ENCODE measurements at regions not wholly inside any gene's neighbourhood (a gene's known extent, or its start where the extent isn't known, plus 50 kb on each side); places are given as distances from the start of the nearest gene placed in this dataset.

DNA sequence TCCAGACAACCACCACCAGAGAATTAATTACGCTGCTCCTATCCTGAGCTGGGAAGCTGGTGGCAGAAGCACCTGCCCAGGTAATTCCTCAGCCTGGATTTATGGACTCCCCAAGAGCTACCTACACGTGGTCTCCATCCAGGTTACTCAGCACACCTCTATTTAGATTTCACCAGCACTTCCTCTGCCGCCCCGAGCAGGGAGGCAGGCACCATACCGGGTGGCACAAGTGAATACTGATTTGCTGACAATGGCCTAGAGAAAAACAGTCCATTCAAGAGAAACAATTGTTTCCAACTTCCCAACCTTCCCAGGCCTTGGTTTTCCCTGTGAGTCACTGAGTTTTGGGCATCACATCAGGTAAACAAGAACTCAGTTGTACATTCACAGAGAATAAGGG, 134.3 kb downstream of the MATN1 start:
- peaks cover 6% of the 10 kb centered on the region for H3K9me3 ChIP-seq (ENCODE audit: control insufficient read depth, low read depth, low read length)
- H3K9ac ChIP-seq (ENCODE audit: low read length), result no peak overlapping the region
- H3K36me3 ChIP-seq (ENCODE audit: control insufficient read depth, low read depth, low read length), result no peaks in the 10 kb centered on the region
- H3K4me3 ChIP-seq (ENCODE audit: low read length), result no peak overlapping the region
- no peak overlapping the region for H3K27ac ChIP-seq (ENCODE audit: low read length)
- H3K27me3 ChIP-seq (ENCODE audit: control insufficient read depth, insufficient read depth, low read length), result no peaks in the 10 kb centered on the region
- H3K4me1 ChIP-seq (ENCODE audit: control insufficient read depth, low read depth, low read length), result no peaks in the 10 kb centered on the region

DNA sequence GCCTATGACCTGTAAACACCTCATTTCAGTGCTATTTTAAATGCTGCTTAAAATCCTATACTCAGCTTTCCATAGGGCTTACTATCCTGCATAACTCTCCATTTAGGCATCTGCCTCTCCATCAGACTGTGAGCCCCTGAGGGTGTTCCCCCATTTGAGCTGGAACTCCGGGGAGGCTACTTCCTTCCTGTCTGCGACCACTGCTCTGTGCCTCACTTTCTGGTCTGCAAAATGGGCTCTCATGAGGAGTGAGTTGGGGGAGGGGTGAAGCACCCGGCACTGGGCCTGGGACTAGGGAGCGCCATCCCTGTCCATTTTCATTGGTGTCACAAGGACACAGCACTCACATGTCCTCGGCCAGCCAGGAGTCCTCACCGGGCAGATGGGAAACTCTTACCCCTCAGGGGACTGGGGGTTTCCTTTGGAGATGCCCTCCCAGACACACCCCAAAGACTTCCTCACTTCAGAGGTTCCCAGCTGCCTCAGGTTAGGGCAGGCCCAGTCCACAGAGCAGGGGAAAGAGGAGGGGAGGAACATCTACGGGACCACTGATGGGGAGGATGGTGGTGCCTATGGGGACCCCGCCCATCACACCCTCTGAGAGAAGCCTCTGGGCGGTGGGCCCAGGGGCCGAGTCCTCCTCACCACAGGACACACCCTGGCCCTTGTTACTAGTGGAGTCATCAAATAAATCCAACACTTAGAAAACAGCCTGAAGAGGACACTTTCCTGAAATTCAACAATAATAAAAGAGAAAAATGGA, 134.9 kb downstream of the MATN1 start:
- H3K4me3 ChIP-seq (ENCODE audit: low read length), result no peak overlapping the region
- no peak overlapping the region for H3K27ac ChIP-seq (ENCODE audit: low read length)

DNA sequence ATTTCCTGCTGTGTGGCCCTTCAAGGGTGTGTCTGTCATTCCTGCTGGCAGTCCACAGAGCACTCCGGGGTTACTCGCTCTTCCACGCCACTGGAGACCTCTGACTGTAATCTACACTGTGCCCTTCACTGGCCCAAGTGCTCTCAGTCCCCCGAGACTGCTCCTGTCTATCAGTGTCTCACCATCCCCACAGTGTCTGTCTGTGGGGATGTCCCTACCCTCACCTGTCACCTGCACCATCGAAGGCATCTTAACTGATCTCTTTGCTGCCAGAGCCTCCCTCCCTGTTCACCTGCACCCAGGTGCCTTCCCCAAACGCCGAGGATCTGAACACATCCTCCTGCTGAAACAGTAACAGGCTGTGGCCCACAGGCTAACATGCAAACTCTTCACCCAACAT, 136.7 kb downstream of the MATN1 start:
- H3K4me3 ChIP-seq (ENCODE audit: low read length), result no peak overlapping the region
- no peaks in the 10 kb centered on the region for H3K36me3 ChIP-seq (ENCODE audit: control insufficient read depth, low read depth, low read length)
- no peaks in the 10 kb centered on the region for H3K9me3 ChIP-seq (ENCODE audit: control insufficient read depth, low read depth, low read length)
- H3K4me1 ChIP-seq (ENCODE audit: control insufficient read depth, low read depth, low read length), result no peaks in the 10 kb centered on the region
- no peak overlapping the region for H3K9ac ChIP-seq (ENCODE audit: low read length)
- no peaks in the 10 kb centered on the region for H3K27me3 ChIP-seq (ENCODE audit: control insufficient read depth, insufficient read depth, low read length)
- H3K27ac ChIP-seq (ENCODE audit: low read length), result no peak overlapping the region

More for the DNA sequence above, 134.9 kb downstream of the MATN1 start:
- Histone ChIP-seq H3K9ac (ENCODE audit: low read length) (no peak overlapping the region), H3K9me3 (ENCODE audit: control insufficient read depth, low read depth, low read length) (peaks cover 6% of the 10 kb centered on the region), H3K36me3 (ENCODE audit: control insufficient read depth, low read depth, low read length) (no peaks in the 10 kb centered on the region), H3K27me3 (ENCODE audit: control insufficient read depth, insufficient read depth, low read length) (no peaks in the 10 kb centered on the region), H3K4me1 (ENCODE audit: control insufficient read depth, low read depth, low read length) (no peaks in the 10 kb centered on the region)

DNA sequence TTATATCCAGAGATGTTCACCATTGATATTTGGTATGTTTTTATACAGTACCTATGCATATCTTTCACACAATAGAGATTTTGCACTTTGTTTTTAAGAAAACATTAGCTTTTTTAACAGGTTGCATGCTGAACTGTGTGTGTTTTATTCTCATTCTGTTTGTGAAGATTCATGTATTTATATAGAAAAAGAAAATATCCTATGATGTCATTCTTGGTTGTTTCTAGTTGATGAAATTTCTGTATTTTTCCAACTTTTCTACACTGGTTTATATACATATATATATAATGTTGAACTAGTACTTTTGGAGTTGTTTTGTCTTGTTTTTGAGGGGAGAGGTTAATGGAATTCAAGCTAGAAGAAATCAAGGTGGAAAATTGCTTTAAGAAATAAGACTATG, 143.8 kb downstream of the MATN1 start:
- H3K36me3 ChIP-seq (ENCODE audit: control insufficient read depth, low read depth, low read length), result no peaks in the 10 kb centered on the region
- no peak overlapping the region for H3K27ac ChIP-seq (ENCODE audit: low read length)

DNA sequence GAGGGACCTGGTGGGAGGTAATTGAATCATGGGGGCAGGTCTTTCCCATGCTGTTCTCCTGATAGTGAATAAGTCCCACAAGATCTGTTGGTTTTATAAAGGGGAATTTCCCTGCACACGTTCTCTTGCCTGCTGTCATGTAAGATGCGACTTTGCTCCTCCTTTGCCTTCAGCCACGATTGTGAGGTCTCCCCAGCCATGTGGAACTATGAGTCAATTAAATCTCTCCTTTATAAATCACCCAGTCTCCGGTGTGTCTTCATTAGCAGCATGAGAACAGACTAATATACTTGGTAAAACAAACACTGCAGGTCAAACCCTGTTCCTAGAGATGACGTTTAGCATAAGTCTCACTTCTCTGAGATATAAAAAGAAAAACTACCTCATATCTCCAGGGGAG, 148.3 kb downstream of the MATN1 start:
- Histone ChIP-seq H3K36me3 (ENCODE audit: control insufficient read depth, low read depth, low read length) (no peaks in the 10 kb centered on the region), H3K4me3 (ENCODE audit: low read length) (no peak overlapping the region), H3K9me3 (ENCODE audit: control insufficient read depth, low read depth, low read length) (no peaks in the 10 kb centered on the region), H3K9ac (ENCODE audit: low read length) (no peak overlapping the region), H3K27me3 (ENCODE audit: control insufficient read depth, insufficient read depth, low read length) (no peaks in the 10 kb centered on the region), H3K4me1 (ENCODE audit: control insufficient read depth, low read depth, low read length) (no peaks in the 10 kb centered on the region), H3K27ac (ENCODE audit: low read length) (no peak overlapping the region)

More for the DNA sequence above, 143.8 kb downstream of the MATN1 start:
- H3K4me1 ChIP-seq (ENCODE audit: control insufficient read depth, low read depth, low read length), result no peaks in the 10 kb centered on the region
- no peak overlapping the region for H3K9ac ChIP-seq (ENCODE audit: low read length)
- H3K27me3 ChIP-seq (ENCODE audit: control insufficient read depth, insufficient read depth, low read length), result no peaks in the 10 kb centered on the region
- H3K9me3 ChIP-seq (ENCODE audit: control insufficient read depth, low read depth, low read length), result no peaks in the 10 kb centered on the region
- H3K4me3 ChIP-seq (ENCODE audit: low read length), result no peak overlapping the region

- Histone ChIP-seq H3K4me3 (ENCODE audit: low read length) (no peak overlapping the region), H3K36me3 (ENCODE audit: control insufficient read depth, low read depth, low read length) (no peaks in the 10 kb centered on the region), H3K9ac (ENCODE audit: low read length) (no peak overlapping the region), H3K27me3 (ENCODE audit: control insufficient read depth, insufficient read depth, low read length) (no peaks in the 10 kb centered on the region), H3K9me3 (ENCODE audit: control insufficient read depth, low read depth, low read length) (no peaks in the 10 kb centered on the region), H3K4me1 (ENCODE audit: control insufficient read depth, low read depth, low read length) (no peaks in the 10 kb centered on the region), H3K27ac (ENCODE audit: low read length) (no peak overlapping the region)
Measured at GRCh38 chr1:30572192-30572591, 151.2 kb downstream of the MATN1 start.

GRCh38 chr1:30571380-30571779, 152.0 kb downstream of the MATN1 start:
- no peaks in the 10 kb centered on the region for H3K9me3 ChIP-seq (ENCODE audit: control insufficient read depth, low read depth, low read length)
- H3K4me1 ChIP-seq (ENCODE audit: control insufficient read depth, low read depth, low read length), result no peaks in the 10 kb centered on the region
- H3K4me3 ChIP-seq (ENCODE audit: low read length), result no peak overlapping the region
- no peak overlapping the region for H3K9ac ChIP-seq (ENCODE audit: low read length)
- no peaks in the 10 kb centered on the region for H3K36me3 ChIP-seq (ENCODE audit: control insufficient read depth, low read depth, low read length)
- H3K27me3 ChIP-seq (ENCODE audit: control insufficient read depth, insufficient read depth, low read length), result no peaks in the 10 kb centered on the region
- H3K27ac ChIP-seq (ENCODE audit: low read length), result no peak overlapping the region

- no peaks in the 10 kb centered on the region for H3K9me3 ChIP-seq (ENCODE audit: control insufficient read depth, low read depth, low read length)
- no peak overlapping the region for H3K4me3 ChIP-seq (ENCODE audit: low read length)
- no peak overlapping the region for H3K9ac ChIP-seq (ENCODE audit: low read length)
- no peaks in the 10 kb centered on the region for H3K27me3 ChIP-seq (ENCODE audit: control insufficient read depth, insufficient read depth, low read length)
- no peaks in the 10 kb centered on the region for H3K4me1 ChIP-seq (ENCODE audit: control insufficient read depth, low read depth, low read length)
- no peaks in the 10 kb centered on the region for H3K36me3 ChIP-seq (ENCODE audit: control insufficient read depth, low read depth, low read length)
- no peak overlapping the region for H3K27ac ChIP-seq (ENCODE audit: low read length)
Measured at GRCh38 chr1:30569384-30569783, 154.0 kb downstream of the MATN1 start.

DNA sequence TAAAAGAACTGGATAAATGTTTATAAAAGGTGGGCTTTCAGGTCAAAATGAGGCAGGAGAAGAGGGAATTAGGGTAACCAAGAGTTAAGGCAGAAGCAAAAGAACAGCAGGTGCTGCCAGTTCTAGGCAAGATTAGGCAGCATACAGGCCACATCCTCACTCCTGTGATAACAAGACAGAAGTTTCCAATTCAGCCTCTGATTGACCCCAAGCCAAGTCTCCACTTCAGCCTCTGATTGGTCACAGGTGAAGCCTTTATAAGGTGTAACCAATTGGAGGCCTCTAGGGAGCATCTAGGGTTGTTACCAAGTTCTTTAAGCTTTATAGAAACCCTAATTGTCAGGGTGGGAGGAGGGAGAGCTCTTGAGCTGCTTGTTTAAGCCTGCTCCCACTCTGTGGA, 160.8 kb downstream of the MATN1 start:
- H3K4me3 ChIP-seq (ENCODE audit: low read length), result no peak overlapping the region
- H3K9me3 ChIP-seq (ENCODE audit: control insufficient read depth, low read depth, low read length), result peaks cover 24% of the 10 kb centered on the region

GRCh38 chr1:30551603-30552002, 171.8 kb downstream of the MATN1 start:
- no peak overlapping the region for H3K4me3 ChIP-seq (ENCODE audit: low read length)
- H3K9me3 ChIP-seq (ENCODE audit: control insufficient read depth, low read depth, low read length), result no peaks in the 10 kb centered on the region
- H3K27ac ChIP-seq (ENCODE audit: low read length), result no peak overlapping the region
- H3K36me3 ChIP-seq (ENCODE audit: control insufficient read depth, low read depth, low read length), result no peaks in the 10 kb centered on the region
- no peaks in the 10 kb centered on the region for H3K4me1 ChIP-seq (ENCODE audit: control insufficient read depth, low read depth, low read length)
- H3K9ac ChIP-seq (ENCODE audit: low read length), result no peak overlapping the region
- no peaks in the 10 kb centered on the region for H3K27me3 ChIP-seq (ENCODE audit: control insufficient read depth, insufficient read depth, low read length)

More for the DNA sequence above, 160.8 kb downstream of the MATN1 start:
- no peaks in the 10 kb centered on the region for H3K36me3 ChIP-seq (ENCODE audit: control insufficient read depth, low read depth, low read length)
- no peak overlapping the region for H3K27ac ChIP-seq (ENCODE audit: low read length)
- H3K27me3 ChIP-seq (ENCODE audit: control insufficient read depth, insufficient read depth, low read length), result no peaks in the 10 kb centered on the region
- no peak overlapping the region for H3K9ac ChIP-seq (ENCODE audit: low read length)
- H3K4me1 ChIP-seq (ENCODE audit: control insufficient read depth, low read depth, low read length), result no peaks in the 10 kb centered on the region

DNA sequence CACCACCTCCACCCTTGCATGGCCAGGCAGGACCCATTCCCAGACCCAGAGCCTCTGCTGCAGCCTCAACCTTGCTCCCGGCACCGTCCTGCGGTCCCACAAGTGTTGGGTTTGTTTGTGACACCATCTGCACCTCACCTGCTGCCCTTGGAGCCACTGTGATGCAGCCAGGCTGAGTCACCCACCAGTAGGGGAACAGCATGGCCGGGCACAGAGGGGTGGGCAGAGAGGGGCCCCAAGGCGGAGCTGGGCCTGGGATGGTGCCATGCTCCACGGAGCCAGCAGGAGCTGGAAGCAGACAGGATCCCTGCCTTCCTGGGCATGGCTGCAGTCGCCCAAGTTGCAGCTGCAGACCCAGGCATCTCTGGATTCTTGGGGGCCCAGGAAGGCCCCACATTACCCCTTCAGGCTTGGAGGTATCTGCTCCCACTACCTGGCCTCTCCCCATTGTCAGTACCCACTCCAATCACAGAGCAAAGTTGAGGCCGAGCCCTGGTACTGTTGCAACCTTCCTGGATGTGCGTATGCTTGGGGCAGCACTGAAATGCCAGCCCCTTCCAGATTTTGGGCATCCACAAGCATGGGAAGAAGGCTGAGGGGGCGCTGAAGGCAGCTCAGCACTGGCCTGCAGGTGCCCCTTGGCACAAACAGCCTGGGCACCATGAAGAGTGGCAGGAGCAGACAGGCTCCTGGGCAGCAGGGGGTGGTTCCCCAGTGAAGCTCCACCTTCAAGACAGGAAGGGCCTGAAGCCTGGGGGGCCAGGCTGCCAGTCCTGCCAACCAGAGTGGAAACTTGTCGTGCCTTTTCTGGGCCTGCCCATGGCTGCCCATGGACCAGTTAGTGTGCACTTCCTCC, 172.8 kb downstream of the MATN1 start:
- H3K9me3 ChIP-seq (ENCODE audit: control insufficient read depth, low read depth, low read length), result no peaks in the 10 kb centered on the region
- H3K4me1 ChIP-seq (ENCODE audit: control insufficient read depth, low read depth, low read length), result no peaks in the 10 kb centered on the region
- no peak overlapping the region for H3K9ac ChIP-seq (ENCODE audit: low read length)
- H3K4me3 ChIP-seq (ENCODE audit: low read length), result no peak overlapping the region
- H3K36me3 ChIP-seq (ENCODE audit: control insufficient read depth, low read depth, low read length), result no peaks in the 10 kb centered on the region
- no peaks in the 10 kb centered on the region for H3K27me3 ChIP-seq (ENCODE audit: control insufficient read depth, insufficient read depth, low read length)
- no peak overlapping the region for H3K27ac ChIP-seq (ENCODE audit: low read length)

Data from iPS-18a (cell line).